Breast epithelium (tissue), 3 donors: ENCODE measurements at regions not wholly inside any gene's neighbourhood (a gene's known extent, or its start where the extent isn't known, plus 50 kb on each side); places are given as distances from the start of the nearest gene placed in this dataset.

Experiments
- POLR2A ChIP-seq: fragments of 450-650 bp; IDR thresholded peaks from one replicate; pipeline ENCODE4 v1.6.1; 2016; ENCODE audit warnings: antibody characterized with exemption, mild to moderate bottlenecking, moderate library complexity
- POLR2AphosphoS5 ChIP-seq, 3 donors: sonication (generic); formaldehyde crosslinking; IDR thresholded peaks; one replicate each; pipeline ENCODE4 v1.6.1; 2017; ENCODE audit warnings: antibody characterized with exemption in 3 of 3
- TF ChIP-seq, protein P1 (sequence below), 3 donors: fragments of 450-650 bp; IDR thresholded peaks; one replicate each; pipeline ENCODE4 v1.5.1; 2016 to 2017; ENCODE audit warnings: antibody characterized with exemption in 3 of 3, mild to moderate bottlenecking in 3 of 3, moderate library complexity in 3 of 3

DNA sequence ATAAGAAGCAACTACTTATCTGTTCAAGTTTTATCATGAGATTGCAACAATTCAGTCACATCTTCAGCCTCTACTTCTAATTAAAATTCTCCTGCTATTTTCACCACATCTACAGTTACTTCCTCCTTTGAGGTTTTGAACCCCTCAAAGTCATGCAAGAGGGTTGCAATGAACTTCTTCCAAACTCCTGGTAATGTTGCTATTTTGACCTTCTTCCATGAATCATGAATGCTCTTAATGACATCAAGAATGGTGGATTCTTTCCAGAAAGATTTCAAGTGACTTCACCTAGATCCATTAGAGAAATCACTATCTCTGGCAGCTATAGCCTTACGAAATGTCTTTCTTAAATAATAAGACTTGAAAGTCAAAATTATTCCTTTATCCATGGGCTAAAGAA lies 1052.8 kb upstream of the NRXN1 start:
- no peak for TF ChIP-seq POLR2A
- TF ChIP-seq, protein P1, sequence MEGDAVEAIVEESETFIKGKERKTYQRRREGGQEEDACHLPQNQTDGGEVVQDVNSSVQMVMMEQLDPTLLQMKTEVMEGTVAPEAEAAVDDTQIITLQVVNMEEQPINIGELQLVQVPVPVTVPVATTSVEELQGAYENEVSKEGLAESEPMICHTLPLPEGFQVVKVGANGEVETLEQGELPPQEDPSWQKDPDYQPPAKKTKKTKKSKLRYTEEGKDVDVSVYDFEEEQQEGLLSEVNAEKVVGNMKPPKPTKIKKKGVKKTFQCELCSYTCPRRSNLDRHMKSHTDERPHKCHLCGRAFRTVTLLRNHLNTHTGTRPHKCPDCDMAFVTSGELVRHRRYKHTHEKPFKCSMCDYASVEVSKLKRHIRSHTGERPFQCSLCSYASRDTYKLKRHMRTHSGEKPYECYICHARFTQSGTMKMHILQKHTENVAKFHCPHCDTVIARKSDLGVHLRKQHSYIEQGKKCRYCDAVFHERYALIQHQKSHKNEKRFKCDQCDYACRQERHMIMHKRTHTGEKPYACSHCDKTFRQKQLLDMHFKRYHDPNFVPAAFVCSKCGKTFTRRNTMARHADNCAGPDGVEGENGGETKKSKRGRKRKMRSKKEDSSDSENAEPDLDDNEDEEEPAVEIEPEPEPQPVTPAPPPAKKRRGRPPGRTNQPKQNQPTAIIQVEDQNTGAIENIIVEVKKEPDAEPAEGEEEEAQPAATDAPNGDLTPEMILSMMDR (IDR thresholded peaks at IDR 0.05) = no peak
- no peak for TF ChIP-seq POLR2AphosphoS5 (IDR thresholded peaks at IDR 0.05)
